Muscle of back (tissue), 3 donors: ENCODE measurements at regions not wholly inside any gene's neighbourhood (a gene's known extent, or its start where the extent isn't known, plus 50 kb on each side); places are given as distances from the start of the nearest gene placed in this dataset.

Source experiments
- DNase-seq, 3 donors: peaks; one replicate each; pipeline versions ENCODE4 v3.0.0 to v3.0.0-alpha.2; 2013

DNA sequence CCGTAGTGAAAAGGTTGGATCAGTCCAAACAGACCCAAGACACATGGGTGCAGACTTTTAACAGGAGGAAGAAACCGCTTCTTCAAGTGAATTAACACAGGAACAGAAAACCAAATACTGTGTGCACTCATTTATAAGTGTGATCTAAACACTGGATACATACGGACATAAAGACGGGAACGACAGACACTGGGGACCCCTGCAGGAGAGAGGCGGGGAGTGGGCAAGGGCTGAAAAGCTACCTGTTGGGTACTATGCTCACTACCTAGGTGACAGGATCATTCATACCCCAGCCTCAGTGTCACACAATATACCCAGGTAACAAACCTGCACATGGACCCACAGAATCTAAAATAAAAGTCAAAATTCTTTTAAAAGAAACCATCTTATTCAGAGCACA is 326.0 kb upstream of the NOCT start:
- no peak for DNase-seq

DNA sequence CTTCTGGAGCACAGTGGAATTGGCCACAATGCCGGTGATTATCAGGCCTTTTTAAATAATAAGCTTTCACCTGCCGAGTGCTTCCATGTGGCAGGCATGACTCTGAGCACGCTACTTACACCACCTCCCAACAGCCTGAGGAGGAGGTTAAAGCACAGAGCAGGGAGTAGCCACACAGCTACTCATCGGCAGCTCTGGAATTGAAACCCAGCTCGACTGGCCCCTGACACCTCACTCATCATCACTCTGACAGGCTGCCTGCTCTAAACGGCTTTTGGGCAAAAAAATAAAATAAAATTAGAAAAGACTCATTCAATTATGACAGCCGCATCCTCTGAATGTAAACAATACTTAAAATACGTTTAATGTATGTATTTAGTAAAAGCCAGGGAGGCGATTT is 326.4 kb upstream of the NOCT start:
- no peak for DNase-seq

DNA sequence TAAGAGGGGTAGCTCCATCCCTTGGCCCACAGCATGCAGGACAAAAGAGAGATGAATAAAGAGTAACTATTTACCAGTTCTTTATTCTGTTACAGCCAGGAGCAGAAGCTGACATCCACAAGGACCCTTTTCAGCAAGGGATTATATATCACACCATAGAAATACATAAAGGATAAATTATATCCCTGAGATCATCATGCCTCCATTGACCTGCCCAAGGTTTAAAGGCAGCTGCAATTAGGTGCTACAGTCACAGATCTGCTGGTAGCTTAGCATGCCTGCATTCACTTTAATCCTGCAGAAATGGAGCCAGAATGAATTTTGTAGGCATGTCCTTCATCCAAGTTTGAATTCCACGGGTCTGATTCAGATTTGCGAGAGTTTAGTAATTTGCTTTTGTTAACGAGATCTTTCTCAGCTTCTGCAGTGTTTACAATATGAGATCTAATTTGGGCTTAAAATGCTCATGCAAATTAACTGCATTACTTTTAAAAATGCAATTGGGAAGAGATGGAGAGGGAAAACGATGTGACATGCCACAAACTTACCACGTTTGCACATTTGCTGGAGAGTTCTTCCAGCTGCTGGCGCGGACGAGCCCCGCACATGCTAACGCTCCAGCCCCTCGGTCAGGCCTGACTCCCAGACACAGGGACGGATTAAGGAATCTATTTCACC is 327.0 kb upstream of the NOCT start:
- DNase-seq: no peak

DNA sequence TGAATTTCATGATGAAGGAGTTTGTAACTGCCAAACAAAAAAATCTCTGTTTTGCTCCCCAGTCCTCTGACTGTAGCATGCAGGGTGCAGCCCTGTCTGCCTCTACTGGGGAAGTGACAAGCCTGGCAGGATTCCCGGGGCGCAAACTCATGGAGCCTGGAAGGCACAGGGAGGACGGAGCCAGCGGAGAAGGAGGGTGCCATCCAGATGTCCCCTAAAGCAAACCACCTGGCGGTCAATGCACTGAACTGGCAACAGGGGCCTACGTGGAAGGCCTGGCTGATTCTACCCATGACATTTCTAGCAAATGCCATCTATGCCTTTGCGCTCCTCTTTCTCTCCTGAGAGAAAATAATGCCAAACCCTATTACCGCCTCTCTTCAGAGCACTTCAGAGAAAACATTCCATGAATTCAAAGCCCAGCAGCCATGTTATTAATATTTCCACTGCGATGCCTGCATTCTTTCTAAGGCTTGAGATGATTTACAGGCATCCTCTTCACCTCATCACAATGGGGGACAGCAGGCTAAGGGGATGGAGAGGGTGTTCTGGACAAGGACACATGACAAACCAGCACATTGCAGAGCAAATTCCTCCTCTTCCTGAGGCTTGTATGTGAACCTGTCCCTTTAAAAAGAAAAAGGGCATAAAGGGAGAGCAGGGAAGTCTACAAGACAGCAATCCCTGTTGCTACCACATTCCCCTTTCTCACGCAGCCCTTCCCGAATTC is 329.3 kb upstream of the NOCT start:
- DNase-seq: peak in 1 of 3 donors; percentile 48

DNA sequence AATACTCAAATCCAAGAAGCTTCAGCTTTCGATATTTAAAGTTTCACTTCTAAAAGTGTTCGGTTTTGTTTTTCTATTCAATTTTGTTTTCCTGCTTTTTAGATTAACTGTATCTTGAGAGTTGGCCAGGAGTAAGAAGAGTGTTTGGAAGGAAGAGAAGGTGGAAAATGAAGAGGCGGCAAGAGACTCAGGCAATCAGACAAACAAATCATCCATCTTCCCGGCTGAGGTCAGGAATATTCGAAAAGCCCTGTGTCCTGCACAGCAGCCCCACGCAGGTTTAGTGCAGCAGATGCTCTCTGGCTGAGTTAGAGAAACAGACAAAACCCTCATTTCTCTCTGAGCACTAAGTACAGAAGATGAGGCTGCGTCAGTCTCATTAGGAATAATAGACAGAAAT is 330.3 kb upstream of the NOCT start:
- DNase-seq: peak in 1 of 3 donors; percentile 68

DNA sequence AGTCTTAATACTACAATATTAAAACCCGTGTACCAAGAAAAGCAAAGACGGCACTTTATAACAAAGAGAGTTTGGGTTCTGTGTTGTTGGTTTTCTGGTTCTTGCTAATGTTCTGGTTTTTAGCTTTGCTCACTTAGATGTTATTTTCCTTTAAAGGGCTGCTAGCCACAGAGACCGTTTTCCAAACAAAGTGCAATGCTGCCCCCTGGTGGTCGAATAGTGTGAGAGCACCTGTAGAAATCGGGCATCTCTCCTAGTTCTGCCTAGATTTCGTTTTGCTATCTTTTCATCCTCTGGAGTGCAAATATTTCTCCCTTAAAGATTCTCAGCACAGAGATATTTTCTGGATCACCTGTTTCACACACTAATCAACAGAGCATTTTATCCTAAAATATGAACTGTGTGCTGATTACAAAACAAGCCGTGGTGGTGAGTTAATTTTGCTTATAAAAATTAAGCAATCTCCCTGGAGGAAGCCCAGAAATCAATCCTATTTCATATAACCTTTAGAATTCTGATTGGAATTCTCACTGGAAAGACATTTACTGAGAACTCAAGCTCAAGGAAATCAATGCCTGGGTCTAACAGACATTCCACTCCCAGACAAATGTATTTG is 334.5 kb upstream of the NOCT start:
- peak; percentile 85 to 92 (median 89) for DNase-seq

DNA sequence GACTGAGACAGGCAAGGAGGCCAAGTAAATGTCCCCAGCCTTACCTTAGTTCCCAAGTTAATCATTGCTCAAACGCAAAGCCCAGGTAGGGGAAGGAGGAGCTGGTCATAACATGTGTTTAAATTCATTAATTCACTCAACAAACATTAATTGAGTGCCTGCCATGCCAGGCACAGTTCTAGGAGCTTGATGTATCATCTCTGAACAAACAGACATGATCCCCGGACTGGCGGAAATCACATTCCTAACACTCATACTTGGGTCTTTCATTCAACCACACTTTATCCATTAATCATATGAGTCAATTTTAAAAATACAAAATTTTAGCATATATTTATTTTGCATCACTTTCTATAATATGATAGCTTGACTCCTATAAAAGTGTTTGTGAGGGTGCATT is 335.3 kb upstream of the NOCT start:
- no peak for DNase-seq

DNA sequence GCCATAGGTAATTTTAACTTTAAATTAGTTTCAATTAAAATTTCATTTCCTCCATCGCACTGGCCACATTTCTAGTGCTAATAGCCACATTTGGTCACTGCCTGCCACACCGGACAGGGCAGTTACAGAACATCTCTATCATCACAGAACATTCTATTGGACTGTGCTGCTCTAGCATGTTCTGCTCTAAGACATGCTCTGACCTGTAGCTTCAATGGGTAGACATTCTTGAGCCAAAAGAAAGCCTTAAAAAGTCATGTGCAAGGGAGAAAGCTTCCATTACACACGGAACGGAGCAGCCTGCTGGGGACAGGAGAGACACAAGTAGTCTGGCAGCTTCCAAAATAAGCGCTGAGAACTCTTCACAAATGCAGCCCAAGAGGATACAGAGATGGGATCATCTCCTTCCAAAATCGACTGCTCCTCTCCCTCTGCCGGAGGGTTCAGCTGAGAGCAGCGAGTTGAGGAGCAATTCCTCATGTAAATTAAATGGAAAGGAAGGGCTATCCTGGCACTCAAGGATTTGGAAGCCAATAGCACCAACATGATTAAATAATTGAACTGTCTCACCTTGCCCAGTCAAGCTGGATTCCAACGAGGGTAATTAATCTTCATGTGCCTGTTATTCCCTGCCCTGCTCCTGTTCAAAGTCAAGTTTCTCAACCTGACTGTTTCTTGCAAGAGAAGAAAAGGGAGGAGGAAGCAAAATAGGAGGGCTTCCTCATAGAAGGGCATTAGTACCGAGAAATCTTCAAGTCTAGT is 336.4 kb upstream of the NOCT start:
- DNase-seq: peak in 1 of 3 donors; percentile 66

DNA sequence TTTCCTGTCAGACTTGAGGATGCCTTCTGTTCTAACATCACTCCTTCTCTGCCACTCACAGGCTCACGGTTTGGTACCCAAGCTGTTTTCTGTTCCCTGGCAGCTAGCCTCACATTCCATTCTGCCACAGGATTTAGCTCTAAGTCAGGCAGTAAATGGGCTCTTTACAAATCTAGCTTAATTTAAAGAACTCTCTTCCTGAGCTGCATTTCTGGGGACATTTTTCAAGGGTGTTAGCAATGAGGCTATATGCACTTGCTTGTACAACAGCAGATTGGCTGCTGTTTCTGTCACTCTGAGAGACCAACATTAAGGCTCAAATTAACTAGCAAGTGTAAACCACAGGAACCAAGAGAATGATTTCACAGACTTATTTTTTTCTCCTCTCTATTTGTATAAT is 337.8 kb upstream of the NOCT start:
- no peak for DNase-seq

DNA sequence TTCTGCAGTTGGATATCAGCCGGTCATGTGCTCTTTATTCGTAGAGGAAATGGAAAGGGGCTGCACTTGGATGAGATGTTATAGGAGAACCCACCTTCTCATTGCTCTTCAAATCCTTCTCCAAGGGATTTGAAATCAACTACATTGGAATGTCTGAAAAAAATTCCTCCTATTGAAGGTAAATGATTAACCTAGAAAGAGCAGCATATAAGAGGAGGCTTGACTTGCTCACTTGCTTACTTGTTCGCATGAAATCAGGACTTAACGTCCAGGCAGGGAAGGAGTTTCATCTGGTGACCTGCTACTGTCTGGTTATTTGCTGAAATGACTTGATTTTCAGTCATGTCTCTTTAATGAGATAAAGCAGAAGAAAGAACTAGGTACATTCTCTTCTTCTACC is 338.4 kb upstream of the NOCT start:
- DNase-seq: no peak

DNA sequence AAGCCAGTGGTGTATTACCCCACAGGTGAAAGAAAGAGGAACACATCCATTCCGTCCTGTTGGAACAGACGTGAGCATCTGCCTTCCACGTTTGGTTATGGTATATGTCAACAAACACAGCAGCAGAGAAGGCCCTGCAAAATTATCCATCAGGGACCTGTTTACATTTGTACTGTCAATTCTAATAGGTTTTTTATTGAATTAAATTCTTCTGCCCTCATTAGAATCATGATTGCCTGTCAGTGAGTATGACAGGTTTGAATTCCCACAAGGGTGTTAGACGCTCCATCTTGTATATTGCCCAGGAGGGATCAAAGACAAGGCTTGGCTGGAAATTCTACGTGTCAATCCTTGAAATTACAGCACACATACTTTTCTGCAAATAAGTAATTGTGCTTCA is 339.9 kb upstream of the NOCT start:
- no peak for DNase-seq

DNA sequence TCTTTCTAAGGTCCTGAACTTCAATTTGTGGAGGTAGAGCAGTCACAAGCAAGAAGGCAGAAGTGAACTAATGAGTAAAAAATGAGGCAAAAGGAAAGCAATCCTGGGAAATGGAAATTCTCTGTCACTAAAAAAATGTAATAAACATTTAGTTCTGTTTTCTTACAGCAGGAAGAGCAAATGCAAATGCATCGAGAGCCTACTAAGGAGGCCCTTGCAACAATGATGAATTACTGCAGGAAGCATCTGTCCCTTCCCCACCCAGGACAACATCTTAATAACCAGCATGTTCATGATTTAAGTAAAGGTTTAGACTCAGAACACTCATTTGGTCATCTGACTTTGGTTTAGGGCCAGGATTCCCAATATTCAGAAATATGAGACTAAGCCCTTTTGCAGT is 341.4 kb upstream of the NOCT start:
- no peak for DNase-seq

DNA sequence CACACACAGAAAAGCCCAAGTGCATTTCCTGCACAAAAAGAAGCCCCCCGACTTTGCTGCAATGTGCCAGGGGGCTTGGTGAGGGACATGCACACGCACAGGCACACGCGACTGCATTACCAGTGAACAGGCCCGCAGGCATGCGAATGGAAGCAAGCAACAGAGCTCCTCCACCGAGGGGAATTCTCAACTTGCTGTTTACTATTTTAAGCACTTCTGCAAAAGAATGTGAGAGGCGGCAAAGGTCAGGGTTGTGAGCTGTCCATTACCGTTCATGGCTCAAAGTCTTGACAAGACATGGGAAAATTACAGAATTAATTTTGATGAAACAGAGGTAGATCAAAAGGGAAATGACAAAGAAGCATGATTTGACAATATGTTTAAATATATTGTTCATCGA is 342.5 kb upstream of the NOCT start:
- DNase-seq: no peak

DNA sequence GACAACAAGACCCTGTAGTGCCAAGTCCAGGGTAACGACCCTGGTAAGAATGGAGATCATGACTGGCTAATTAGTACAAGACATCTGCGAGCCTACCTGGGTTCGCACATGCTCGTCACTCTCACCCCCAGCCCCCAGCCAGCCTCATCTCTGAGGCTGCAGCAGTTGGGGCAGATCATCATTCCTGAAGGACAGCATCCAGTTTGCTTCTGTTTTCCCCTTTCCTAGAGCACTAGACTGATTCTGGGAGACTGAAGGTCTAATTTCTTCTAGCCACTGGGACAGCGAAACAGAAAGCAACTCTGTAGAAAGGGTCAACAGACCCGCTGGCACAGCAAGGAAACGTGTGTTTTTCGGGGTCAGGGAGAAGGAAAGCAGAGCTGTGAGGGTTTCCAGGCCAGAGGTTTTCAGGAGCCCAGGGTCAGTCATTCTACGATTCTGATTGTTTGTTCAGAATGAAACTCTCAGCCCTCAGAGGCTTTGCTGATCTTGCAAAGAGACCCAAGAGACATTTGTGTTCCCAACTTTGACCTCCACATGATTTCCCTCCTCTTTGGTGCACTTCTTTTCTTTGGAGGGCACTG is 343.1 kb upstream of the NOCT start:
- DNase-seq: no peak

DNA sequence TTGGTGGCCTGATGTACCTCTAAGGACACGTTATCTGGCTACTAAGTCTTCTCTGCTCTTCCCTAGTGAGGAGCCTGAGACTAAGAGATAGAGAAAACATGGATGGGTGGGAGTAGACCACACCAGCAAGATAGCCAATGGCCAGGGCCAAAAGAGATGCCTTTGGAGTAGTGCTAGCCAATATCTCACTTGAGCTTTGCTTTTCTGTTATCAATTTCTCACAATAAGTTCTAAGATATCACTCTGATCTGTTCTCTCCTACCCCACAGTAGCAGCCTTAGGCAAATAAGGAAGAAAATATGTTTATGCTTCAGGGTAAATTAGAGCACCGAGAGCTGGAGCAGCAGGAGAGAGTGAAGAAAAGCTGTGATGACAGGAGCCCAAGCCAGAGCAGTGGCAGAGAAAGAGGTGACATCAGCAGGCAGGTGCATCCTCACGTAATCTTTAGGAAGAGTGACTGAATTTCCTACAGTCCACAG is 343.9 kb upstream of the NOCT start:
- no peak for DNase-seq

DNA sequence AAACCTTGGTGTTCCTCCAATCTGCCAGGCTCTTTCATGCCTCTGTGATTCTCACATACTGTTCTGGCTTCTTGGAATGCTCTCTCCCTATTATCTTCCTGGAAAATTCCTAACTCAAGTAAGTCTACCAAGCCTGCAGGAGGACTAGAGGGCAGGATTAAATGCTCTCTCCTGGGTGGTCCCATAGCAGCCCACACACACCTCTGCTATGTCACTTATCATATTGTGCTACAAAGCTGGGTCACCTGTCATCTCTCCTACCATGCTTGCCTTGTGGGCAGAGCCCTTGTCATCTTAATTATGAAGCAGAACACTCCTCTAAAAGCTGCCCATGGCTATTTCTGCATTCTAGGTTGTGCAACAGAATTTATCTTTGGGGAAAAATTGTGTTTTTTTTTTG is 344.5 kb upstream of the NOCT start:
- DNase-seq: no peak

DNA sequence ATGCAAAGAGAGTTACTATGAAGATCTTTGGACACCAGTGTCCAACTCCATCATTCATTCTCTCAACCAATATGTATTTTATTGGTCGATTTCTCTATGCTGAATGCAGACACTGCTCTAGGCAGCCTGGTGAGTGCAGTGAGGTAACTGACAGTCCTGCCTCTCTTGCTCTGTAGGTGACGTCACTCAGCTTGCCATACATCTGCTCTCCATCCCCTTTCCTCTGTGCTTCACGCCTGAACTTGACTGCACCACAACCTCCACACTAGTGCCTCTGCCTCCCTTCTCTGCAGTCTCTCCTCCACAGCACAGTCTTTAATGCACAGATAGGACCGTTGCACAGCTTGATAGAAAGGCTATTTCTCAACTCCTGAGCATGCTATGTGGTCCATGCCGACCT is 344.9 kb upstream of the NOCT start:
- DNase-seq: no peak

DNA sequence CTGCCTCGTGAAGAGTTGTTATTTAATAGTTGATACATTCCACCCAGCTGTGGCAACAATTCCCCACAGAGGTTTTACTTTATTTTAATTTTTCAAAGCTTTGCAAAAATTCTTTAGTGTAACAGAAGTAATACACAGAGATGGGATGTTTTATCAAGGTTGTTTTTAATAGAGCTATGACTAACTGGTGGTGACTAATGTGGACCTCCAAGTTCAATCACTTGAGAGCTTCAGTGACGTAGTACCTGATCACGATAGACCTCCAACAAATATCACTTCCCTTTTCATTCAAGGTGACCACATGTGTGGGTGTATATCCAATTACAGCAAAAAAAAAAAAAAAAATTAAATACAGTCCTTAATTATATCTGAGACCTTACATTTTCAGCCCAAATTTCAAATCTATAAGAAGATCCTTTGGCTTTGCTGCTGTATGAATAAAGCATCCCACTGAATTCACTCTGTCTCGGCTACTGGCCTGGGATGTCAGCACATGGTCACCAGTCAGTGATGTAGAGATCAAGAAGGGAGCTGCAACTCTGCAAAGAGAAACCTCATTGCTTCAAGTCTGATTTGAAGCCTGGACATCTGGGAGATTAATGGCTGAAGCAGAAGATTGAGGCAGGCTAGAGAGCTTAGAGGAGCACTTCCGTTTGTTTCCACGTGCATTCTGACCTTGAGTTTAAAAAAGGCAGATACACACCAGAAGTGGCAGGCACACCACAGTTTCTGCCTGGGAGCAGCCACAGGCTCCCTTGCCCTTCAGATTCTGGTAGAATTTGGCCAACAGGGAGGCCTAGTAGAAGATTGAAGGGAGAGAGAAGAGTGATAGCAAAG is 345.9 kb upstream of the NOCT start:
- DNase-seq: no peak

DNA sequence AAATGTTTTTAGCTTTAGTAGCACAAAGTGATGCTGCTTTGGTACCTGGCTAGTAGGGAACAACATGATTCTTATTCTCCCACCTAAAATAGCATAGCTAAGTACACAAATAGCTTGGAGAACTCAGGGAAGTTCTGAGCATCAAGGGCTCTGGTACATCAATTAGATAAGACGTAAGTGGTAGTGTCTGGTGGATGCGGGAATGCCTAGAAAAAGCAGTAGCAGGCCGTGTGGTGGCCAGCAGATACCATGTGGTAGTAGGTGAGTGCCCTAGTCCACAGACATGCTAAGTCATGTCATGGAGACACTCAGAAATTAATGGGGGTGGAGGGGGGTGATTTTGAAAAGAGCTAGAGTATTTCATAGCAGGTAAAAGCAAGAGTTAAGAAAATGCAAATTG is 347.3 kb upstream of the NOCT start:
- DNase-seq: no peak

DNA sequence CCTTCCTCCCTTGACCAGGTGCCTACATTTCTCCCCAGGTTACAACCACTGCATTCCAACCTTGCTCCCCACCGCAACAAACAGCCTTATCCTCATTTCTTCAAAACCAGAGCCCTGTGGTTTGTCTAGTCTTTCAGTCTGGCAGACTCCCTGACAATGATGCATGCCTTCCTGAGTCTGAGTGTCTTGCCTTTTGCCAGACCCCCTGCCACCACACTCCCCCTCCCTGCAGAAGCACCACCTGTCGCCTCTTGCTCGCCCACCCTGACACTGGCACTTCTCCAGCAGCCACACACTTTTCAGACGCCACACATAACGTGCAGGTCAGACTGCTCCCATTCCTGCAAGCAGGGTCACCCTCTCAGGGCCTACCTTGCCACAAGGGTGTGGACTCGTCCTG is 349.2 kb upstream of the NOCT start:
- DNase-seq: no peak

DNA sequence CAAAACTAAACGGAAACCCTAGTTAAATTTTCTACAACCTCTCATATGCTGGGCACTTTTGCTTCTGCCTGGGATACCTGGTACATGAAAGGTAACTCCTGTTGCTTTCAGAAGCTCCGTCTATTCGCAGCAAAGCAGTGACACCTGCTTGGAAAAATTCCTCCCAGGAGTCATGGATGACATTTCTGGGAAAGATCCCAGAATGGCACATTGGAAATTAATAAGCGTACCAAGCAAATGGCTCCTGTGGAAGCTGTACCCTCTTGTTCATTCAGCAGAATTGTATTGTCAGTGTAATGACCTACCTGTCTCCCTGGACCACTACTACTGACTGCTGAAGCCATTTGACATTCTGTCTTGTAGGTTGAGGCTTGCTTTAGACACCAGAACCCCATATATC is 349.7 kb upstream of the NOCT start:
- DNase-seq: no peak
